H1 (cell line): ENCODE measurements at regions not wholly inside any gene's neighbourhood (a gene's known extent, or its start where the extent isn't known, plus 50 kb on each side); places are given as distances from the start of the nearest gene placed in this dataset.

ENCODE experiments used
- CTCF ChIA-PET: fragments of 300-600 bp; sonication (Branson Sonifier 250); formaldehyde crosslinking; loops from one replicate; lab custom pipeline; 2021; ENCODE audit not compliant: partially characterized antibody; lab: Charles Lee
- POLR2A ChIA-PET: fragments of 300-600 bp; sonication (Branson Sonifier 250); formaldehyde crosslinking; loops from one replicate; lab custom pipeline; 2021; ENCODE audit warnings: inconsistent platforms; ENCODE audit not compliant: partially characterized antibody; lab: Charles Lee
- DNase-seq, 2 experiments: peaks; one replicate each; pipeline versions ENCODE4 v3.0.0 to v3.0.0-alpha.2; 2010 to 2022; ENCODE audit warnings: low spot score in 2 of 2, low read depth in 1 of 2, mixed read lengths in 1 of 2
- FAIRE-seq: peaks from 2 replicates; lab custom pipeline; 2011; peaks lifted over from hg19 to GRCh38; lab: Jason Lieb, UNC
- H2AFZ ChIP-seq: 2 replicates; pipeline ENCODE4 v1.8.1; 2012; ENCODE audit warnings: low read length, inconsistent platforms
- H2AK5ac ChIP-seq: 2 replicates; pipeline ENCODE4 v1.6.1; 2013; ENCODE audit warnings: low read depth, low read length
- H2BK120ac ChIP-seq: replicated peaks from 2 replicates; pipeline ENCODE3; 2013; ENCODE audit warnings: low read depth, low read length, inconsistent platforms
- H2BK12ac ChIP-seq: 2 replicates; pipeline ENCODE4 v1.6.1; 2013; ENCODE audit warnings: low read depth, low read length
- H2BK15ac ChIP-seq: 2 replicates; pipeline ENCODE4 v1.6.1; 2013; ENCODE audit warnings: low read length
- H2BK20ac ChIP-seq: 2 replicates; pipeline ENCODE4 v1.6.1; 2013; ENCODE audit warnings: low read length
- H2BK5ac ChIP-seq: 2 replicates; pipeline ENCODE4 v1.6.1; 2013; ENCODE audit warnings: low read depth, low read length
- H3K14ac ChIP-seq: 2 replicates; pipeline ENCODE4 v1.6.1; 2013; ENCODE audit warnings: inconsistent platforms; ENCODE audit not compliant: insufficient read length
- H3K18ac ChIP-seq: 2 replicates; pipeline ENCODE4 v1.6.1; 2013; ENCODE audit warnings: low read length; ENCODE audit errors: extremely low read depth
- H3K23ac ChIP-seq: 2 replicates; pipeline ENCODE4 v1.6.1; 2013; ENCODE audit warnings: inconsistent platforms; ENCODE audit not compliant: insufficient read length
- H3K23me2 ChIP-seq: 2 replicates; pipeline ENCODE4 v1.6.1; 2013; ENCODE audit warnings: low read depth, low read length
- H3K27ac ChIP-seq: 2 replicates; pipeline ENCODE4 v1.6.1; 2011; ENCODE audit warnings: low read depth, low read length, inconsistent platforms
- H3K27me3 ChIP-seq, 4 experiments: replicated peaks in 1 of 4; 1 replicate in 1 of 4; 2 replicates in 3 of 4; pipeline versions ENCODE4 v1.6.1 to v1.8.1; 2011 to 2013; ENCODE audit warnings: low read length in 3 of 4, mild to moderate bottlenecking in 3 of 4, inconsistent platforms in 2 of 4, mixed read lengths in 2 of 4, moderate library complexity in 1 of 4; ENCODE audit not compliant: control insufficient read depth in 3 of 4, insufficient read depth in 3 of 4; ENCODE audit errors: extremely low read depth in 1 of 4
- H3K36me3 ChIP-seq, 4 experiments: 2 replicates each; pipeline versions ENCODE4 v1.6.1 to v1.8.1; 2011 to 2013; ENCODE audit warnings: mild to moderate bottlenecking in 4 of 4, low read length in 3 of 4, moderate library complexity in 2 of 4, control low read depth in 1 of 4, inconsistent platforms in 1 of 4; ENCODE audit not compliant: insufficient read depth in 4 of 4, control insufficient read depth in 2 of 4
- H3K4ac ChIP-seq: replicated peaks from 2 replicates; pipeline ENCODE3; 2013; ENCODE audit warnings: low read length, low read depth, mixed read lengths, inconsistent platforms; ENCODE audit not compliant: insufficient read length
- H3K4me1 ChIP-seq, 4 experiments: replicated peaks in 1 of 4; 1 replicate in 1 of 4; 2 replicates in 3 of 4; pipeline versions ENCODE4 v1.6.1 to v1.8.1; 2011 to 2013; ENCODE audit warnings: low read length in 3 of 4, inconsistent platforms in 2 of 4, mixed read lengths in 1 of 4; ENCODE audit not compliant: insufficient read depth in 4 of 4, control insufficient read depth in 3 of 4
- H3K4me2 ChIP-seq, 2 experiments: 2 replicates each; pipeline versions ENCODE4 v1.6.1 to v1.8.1; 2011 to 2013; ENCODE audit warnings: low read depth in 2 of 2, low read length in 2 of 2, control low read depth in 1 of 2, inconsistent platforms in 1 of 2, mild to moderate bottlenecking in 1 of 2; ENCODE audit not compliant: insufficient read depth in 1 of 2
- H3K4me3 ChIP-seq, 4 experiments: fragments of 200-600, 300-600 bp in 1 of 4; sonication (generic), shearing (Covaris generic), sonication (Bioruptor Twin) in 1 of 4; 2 replicates each; pipeline versions ENCODE4 v1.5.1 to v1.8.1; 2011 to 2016; ENCODE audit warnings: low read length in 4 of 4, low read depth in 3 of 4, control low read depth in 2 of 4, inconsistent platforms in 2 of 4, mild to moderate bottlenecking in 2 of 4, mixed read lengths in 1 of 4, moderate library complexity in 1 of 4; ENCODE audit not compliant: insufficient read depth in 2 of 4; ENCODE audit errors: extremely low read depth in 1 of 4
- H3K56ac ChIP-seq: replicated peaks from 2 replicates; pipeline ENCODE3; 2013; ENCODE audit warnings: low read depth, mild to moderate bottlenecking, mixed read lengths, low read length, inconsistent platforms; ENCODE audit not compliant: insufficient read length
- H3K79me1 ChIP-seq: 2 replicates; pipeline ENCODE4 v1.6.1; 2013; ENCODE audit warnings: low read depth, low read length, control low read depth
- H3K79me2 ChIP-seq, 2 experiments: 2 replicates each; pipeline versions ENCODE4 v1.6.1 to v1.8.1; 2012 to 2013; ENCODE audit warnings: low read length in 2 of 2, mild to moderate bottlenecking in 2 of 2, inconsistent platforms in 1 of 2; ENCODE audit not compliant: insufficient read depth in 2 of 2, control insufficient read depth in 1 of 2
- H3K9ac ChIP-seq, 4 experiments: replicated peaks in 1 of 4; 1 replicate in 1 of 4; 2 replicates in 3 of 4; pipeline versions ENCODE4 v1.6.1 to v1.8.1; 2011 to 2013; ENCODE audit warnings: low read depth in 3 of 4, low read length in 3 of 4, control low read depth in 2 of 4, mild to moderate bottlenecking in 2 of 4, moderate library complexity in 2 of 4, inconsistent platforms in 1 of 4; ENCODE audit errors: extremely low read depth in 1 of 4
- H3K9me3 ChIP-seq, 2 experiments: 2 replicates each; pipeline versions ENCODE4 v1.6.1 to v1.8.1; 2012 to 2013; ENCODE audit warnings: mild to moderate bottlenecking in 2 of 2, moderate library complexity in 2 of 2, control low read depth in 1 of 2, inconsistent platforms in 1 of 2, low read depth in 1 of 2, low read length in 1 of 2, mixed read lengths in 1 of 2; ENCODE audit not compliant: insufficient read depth in 2 of 2
- H4K20me1 ChIP-seq, 2 experiments: replicated peaks in 1 of 2; 2 replicates each; pipeline versions ENCODE3 to v1.8.1; 2011 to 2013; ENCODE audit warnings: inconsistent platforms in 2 of 2, low read length in 2 of 2, mild to moderate bottlenecking in 1 of 2; ENCODE audit not compliant: insufficient read depth in 2 of 2, control insufficient read depth in 1 of 2
- H4K5ac ChIP-seq: 2 replicates; pipeline ENCODE4 v1.6.1; 2013; ENCODE audit warnings: low read length, low read depth, mixed read lengths, inconsistent platforms; ENCODE audit not compliant: insufficient read length
- H4K8ac ChIP-seq: 2 replicates; pipeline ENCODE4 v1.8.0; 2013; ENCODE audit warnings: mild to moderate bottlenecking, moderate library complexity, low read length, inconsistent platforms; ENCODE audit not compliant: insufficient read depth; ENCODE audit errors: extremely low read depth
- H4K91ac ChIP-seq: replicated peaks from 2 replicates; pipeline ENCODE3; 2013; ENCODE audit warnings: low read length, mixed read lengths, inconsistent platforms; ENCODE audit not compliant: insufficient read length
- MAX ChIP-seq: IDR thresholded peaks from 2 replicates; pipeline ENCODE4 v1.6.1; 2012; ENCODE audit warnings: inconsistent platforms
- PHF8 ChIP-seq: fragments of 200-600 bp; sonication (generic); conservative IDR thresholded peaks from 2 replicates; pipeline ENCODE4 v1.7.1; 2012; ENCODE audit warnings: low read depth, mild to moderate bottlenecking, inconsistent platforms, low read length, moderate library complexity
- WGBS, 2 experiments: shearing (Covaris generic) in 1 of 2; methylation state at CpG; one replicate each; pipeline versions ENCODE4 v1.1.6 to v1.1.7; 2013 to 2015; ENCODE audit warnings: low lambda C conversion rate in 2 of 2, mixed read lengths in 2 of 2, inconsistent platforms in 1 of 2, low coverage in 1 of 2, missing lambda C conversion rate in 1 of 2; ENCODE audit not compliant: insufficient replicate concordance in 2 of 2, insufficient coverage in 1 of 2, insufficient read length in 1 of 2; ENCODE audit errors: extremely low coverage in 1 of 2, missing lambda C conversion rate in 1 of 2; 5-methylcytosine and 5-hydroxymethylcytosine counted together

- no peak overlapping the region for H3K56ac ChIP-seq
- no peak overlapping the region for H4K91ac ChIP-seq
- no peaks in the 10 kb centered on the region for H3K23me2 ChIP-seq
- no peaks in the 10 kb centered on the region for H3K79me2 ChIP-seq
- FAIRE-seq (no peak), DNase-seq (no peak)
- no peak overlapping the region for H2BK15ac ChIP-seq
- no peak overlapping the region for H2BK20ac ChIP-seq
- no peaks in the 10 kb centered on the region for H4K20me1 ChIP-seq
- no peak overlapping the region for H2AFZ ChIP-seq
- H4K8ac ChIP-seq = no peak overlapping the region
- no peaks in the 10 kb centered on the region for H3K79me1 ChIP-seq
- no peak overlapping the region for H3K18ac ChIP-seq
- no peaks in the 10 kb centered on the region for H3K9me3 ChIP-seq
- H3K36me3 ChIP-seq = no peaks in the 10 kb centered on the region
- no peaks in the 10 kb centered on the region for H3K27me3 ChIP-seq
- TF ChIP-seq MAX = no peak
- TF ChIP-seq PHF8 = no peak
- H3K4me3 ChIP-seq = no peak overlapping the region
- H4K5ac ChIP-seq = no peak overlapping the region
- H3K27ac ChIP-seq = no peak overlapping the region
- H3K9ac ChIP-seq = no peak overlapping the region
- no peak overlapping the region for H2BK12ac ChIP-seq
- POLR2A ChIA-PET = interaction anchor here (0.8 kb wide), 1 partner anchor 251 kb away, joined by 3 read pairs; the partner anchor contains the start of gene MYLIP
- no peak overlapping the region for H3K23ac ChIP-seq
- no peak overlapping the region for H2BK120ac ChIP-seq
- no peak overlapping the region for H2AK5ac ChIP-seq
- no peak overlapping the region for H3K4ac ChIP-seq
- H2BK5ac ChIP-seq = no peak overlapping the region
- peaks cover 3 to 6% (median 4%) of the 10 kb centered on the region in 4 experiments; a peak in 4 of 7 replicates for H3K4me1 ChIP-seq
- CTCF ChIA-PET = no interaction called here
- H3K14ac ChIP-seq = no peak overlapping the region
- no peak overlapping the region for H3K4me2 ChIP-seq
- no CpG with 5 or more reads among the region's 2 CpGs for WGBS, 2 experiments
Observed at GRCh38 chr6:15877231-15877630, 214.4 kb upstream of the DTNBP1 start.
